Activated CD8-positive, alpha-beta T cell treated with anti-CD3 and anti-CD28 coated beads, Interleukin-2, amount 10 ng/mL, durations not matched to agents 7 days and 5 days (primary cell): ENCODE measurements at regions not wholly inside any gene's neighbourhood (a gene's known extent, or its start where the extent isn't known, plus 50 kb on each side); places are given as distances from the start of the nearest gene placed in this dataset.

Experiments used
- ATAC-seq: fragments of 150-1000 bp; cut with Tn5 transposase; one replicate; pipeline ENCODE4 v1.10.0; 2021; ENCODE audit warnings: moderate library complexity
- CTCF ChIA-PET: fragments of 350-600 bp; sonication (Branson Sonifier 250); formaldehyde crosslinking; loops from one replicate; lab custom pipeline; 2021; ENCODE audit warnings: antibody characterized with exemption; lab: Charles Lee
- POLR2A ChIA-PET: fragments of 350-600 bp; sonication (Branson Sonifier 250); formaldehyde crosslinking; loops from one replicate; lab custom pipeline; 2021; ENCODE audit warnings: antibody characterized with exemption; lab: Charles Lee
- DNase-seq: peaks from one replicate; pipeline ENCODE4 v3.0.0-alpha.2; 2020
- H3K27ac Mint-ChIP-seq: one replicate; pipeline ENCODE4 v1.8.0; 2021; ENCODE audit warnings: mild to moderate bottlenecking, mixed read lengths
- H3K27me3 Mint-ChIP-seq: one replicate; pipeline ENCODE4 v1.8.0; 2021; ENCODE audit warnings: low read depth, mixed read lengths
- H3K36me3 Mint-ChIP-seq: one replicate; pipeline ENCODE4 v1.8.0; 2021; ENCODE audit warnings: low read depth, mixed read lengths
- H3K4me1 Mint-ChIP-seq: one replicate; pipeline ENCODE4 v1.8.0; 2021; ENCODE audit warnings: low read depth, mixed read lengths
- H3K4me3 Mint-ChIP-seq: one replicate; pipeline ENCODE4 v1.8.0; 2021; ENCODE audit warnings: mild to moderate bottlenecking, mixed read lengths
- H3K9me3 Mint-ChIP-seq: one replicate; pipeline ENCODE4 v1.8.0; 2022; ENCODE audit warnings: mixed read lengths; ENCODE audit not compliant: insufficient read depth

DNA sequence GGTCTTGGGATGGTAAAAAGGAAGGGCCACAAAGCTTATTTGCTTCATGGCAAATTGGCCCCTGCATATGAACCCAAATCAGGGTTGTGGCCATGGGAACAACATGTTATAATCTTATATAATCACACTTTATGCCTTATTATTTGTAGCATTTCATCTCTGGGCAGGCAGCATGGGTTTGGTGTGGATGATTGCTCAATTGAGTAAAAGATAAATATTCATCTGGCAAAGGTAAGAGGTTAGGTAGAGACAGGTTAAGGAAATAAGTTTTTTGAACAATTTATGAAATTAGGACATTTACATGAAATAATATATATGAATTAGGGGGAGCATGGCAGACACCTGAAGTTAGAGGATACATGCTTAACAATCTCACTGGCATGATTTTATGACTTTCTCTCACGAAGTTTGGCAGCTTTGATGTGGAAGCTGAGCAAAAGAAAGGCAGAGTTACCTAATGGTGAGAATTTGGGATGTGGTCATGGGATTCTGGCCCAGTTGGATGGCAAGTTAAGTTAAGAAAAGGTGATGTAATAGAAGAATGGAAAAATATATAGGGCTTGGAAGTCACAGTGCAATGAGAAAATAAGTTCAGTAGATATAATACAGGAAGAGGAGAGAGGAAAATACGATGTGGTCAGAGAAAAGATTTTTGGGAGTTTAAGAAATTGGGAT, 88.1 kb upstream of the FAM3C start:
- no peak overlapping the region for H3K27ac Mint-ChIP-seq
- H3K9me3 Mint-ChIP-seq, result no peaks in the 10 kb centered on the region
- H3K27me3 Mint-ChIP-seq, result no peaks in the 10 kb centered on the region
- H3K4me1 Mint-ChIP-seq, result peaks cover 2% of the 10 kb centered on the region
- DNase-seq, result no peak
- no peak overlapping the region for H3K4me3 Mint-ChIP-seq
- no peaks in the 10 kb centered on the region for H3K36me3 Mint-ChIP-seq
- ChIA-PET CTCF (no interaction called here), POLR2A (no interaction called here)
- no peak for ATAC-seq

DNA sequence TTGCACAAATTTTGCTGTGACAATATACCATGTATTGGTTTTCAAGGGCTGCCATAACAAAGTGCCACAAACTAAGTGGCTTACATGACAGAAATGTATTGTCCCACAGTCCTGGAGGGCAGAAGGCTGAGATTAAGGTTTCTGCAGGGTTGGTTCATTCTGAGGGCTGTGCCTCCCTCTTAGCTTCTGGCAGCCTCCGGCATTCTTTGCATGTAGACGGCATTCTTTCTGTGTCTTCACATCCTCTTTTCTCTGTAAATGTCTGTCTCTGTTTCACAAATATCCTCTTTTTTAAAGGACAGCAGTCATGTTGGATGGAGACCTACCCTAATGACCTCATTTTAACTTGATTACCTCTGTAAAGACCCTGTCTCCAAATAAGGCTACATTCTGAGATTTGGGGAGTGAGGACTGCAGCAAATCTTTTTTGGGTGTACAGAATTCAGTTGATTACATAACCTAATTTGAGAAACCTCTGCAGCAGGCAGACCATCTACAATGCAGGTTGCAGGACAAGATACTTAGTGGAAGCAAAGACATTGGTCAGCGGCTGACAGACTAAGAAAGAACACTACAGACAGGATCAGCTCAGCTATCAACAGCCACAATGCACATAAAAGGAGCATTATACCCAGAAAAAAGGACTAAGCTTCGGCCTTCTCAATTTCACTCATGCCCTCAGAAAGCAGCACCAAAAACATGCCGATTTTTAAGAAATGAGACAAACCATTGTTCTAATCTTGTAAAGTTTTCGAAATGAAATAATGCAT, 84.6 kb upstream of the FAM3C start:
- ChIA-PET POLR2A (no interaction called here), CTCF (no interaction called here)
- H3K9me3 Mint-ChIP-seq, result no peaks in the 10 kb centered on the region
- H3K4me1 Mint-ChIP-seq, result peaks cover 2% of the 10 kb centered on the region
- ATAC-seq (no peak), DNase-seq (no peak)
- no peak overlapping the region for H3K4me3 Mint-ChIP-seq
- H3K27ac Mint-ChIP-seq, result no peak overlapping the region
- no peaks in the 10 kb centered on the region for H3K27me3 Mint-ChIP-seq
- no peaks in the 10 kb centered on the region for H3K36me3 Mint-ChIP-seq

DNA sequence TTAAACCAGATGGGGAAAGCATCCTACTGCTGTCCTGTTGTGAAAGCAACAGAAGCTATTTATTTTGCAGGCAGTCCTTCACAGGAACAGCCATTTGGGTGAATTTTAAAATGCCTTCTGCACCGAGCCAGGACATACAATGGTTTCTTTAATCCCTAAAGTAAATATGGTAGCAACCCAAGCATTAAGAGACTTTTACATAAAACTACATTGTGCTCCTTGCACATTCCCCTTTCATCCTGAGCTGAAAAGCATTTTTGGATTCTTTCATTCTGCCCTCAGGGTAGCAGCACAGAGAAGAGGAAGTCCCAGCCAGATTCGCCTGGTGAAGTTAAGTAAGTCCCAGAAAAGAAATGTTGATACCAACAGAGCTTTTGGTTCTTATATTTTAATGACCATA, 84.0 kb upstream of the FAM3C start:
- CTCF ChIA-PET, result no interaction called here
- ATAC-seq (no peak), DNase-seq (no peak)
- Mint-ChIP-seq H3K27me3 (no peaks in the 10 kb centered on the region), H3K27ac (no peak overlapping the region), H3K36me3 (no peaks in the 10 kb centered on the region), H3K9me3 (no peaks in the 10 kb centered on the region), H3K4me1 (peaks cover 2% of the 10 kb centered on the region), H3K4me3 (no peak overlapping the region)
- POLR2A ChIA-PET, result no interaction called here

DNA sequence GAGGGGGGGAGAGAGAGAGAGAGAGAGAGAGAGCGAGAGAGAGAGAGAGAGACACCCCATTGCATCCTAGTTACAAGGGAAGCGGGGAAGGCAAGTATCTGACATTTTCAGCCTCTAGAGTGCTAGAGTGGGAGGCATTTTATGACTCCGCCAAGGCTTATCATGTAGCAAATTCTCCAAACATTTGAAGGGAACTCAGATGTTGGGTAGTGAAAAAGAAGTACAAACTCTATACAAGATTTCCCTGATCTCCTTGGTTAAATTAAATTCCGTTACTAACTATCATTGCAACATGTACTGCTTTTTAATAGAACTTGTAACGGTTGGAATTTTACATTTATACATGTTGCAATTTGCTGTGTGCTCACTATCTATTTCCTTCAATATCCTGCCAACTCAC, 83.4 kb upstream of the FAM3C start:
- DNase-seq (no peak), ATAC-seq (no peak)
- no peak overlapping the region for H3K27ac Mint-ChIP-seq
- H3K27me3 Mint-ChIP-seq, result no peaks in the 10 kb centered on the region
- H3K4me3 Mint-ChIP-seq, result no peak overlapping the region
- no peaks in the 10 kb centered on the region for H3K9me3 Mint-ChIP-seq
- H3K36me3 Mint-ChIP-seq, result no peaks in the 10 kb centered on the region
- CTCF ChIA-PET, result no interaction called here
- POLR2A ChIA-PET, result no interaction called here
- H3K4me1 Mint-ChIP-seq, result peaks cover 2% of the 10 kb centered on the region

DNA sequence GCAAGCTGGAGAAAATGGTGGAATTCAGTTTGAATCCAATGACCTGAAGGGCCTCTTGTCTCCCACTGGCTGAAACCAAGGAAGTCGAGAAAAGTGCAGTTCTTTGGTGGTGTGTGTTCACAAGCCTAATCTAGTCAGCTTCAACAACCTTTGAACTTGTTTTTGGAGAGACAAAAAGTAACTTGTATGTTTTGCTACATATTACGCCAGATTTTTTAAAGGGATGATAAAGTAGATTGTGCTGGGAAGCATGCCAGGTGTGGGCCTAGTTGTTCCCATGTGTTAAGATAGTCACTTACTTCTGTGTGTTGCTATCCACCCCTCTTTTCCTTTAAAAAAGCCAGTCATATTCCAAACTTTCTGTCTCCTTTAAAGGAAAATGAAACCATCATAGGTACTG, 79.7 kb upstream of the FAM3C start:
- H3K4me3 Mint-ChIP-seq, result no peak overlapping the region
- no peaks in the 10 kb centered on the region for H3K36me3 Mint-ChIP-seq
- no peaks in the 10 kb centered on the region for H3K9me3 Mint-ChIP-seq
- CTCF ChIA-PET, result interaction anchor here (0.9 kb wide), 1 partner anchor 79 kb away, joined by 3 read pairs; no protein-coding TSS in a partner anchor
- peaks cover 2% of the 10 kb centered on the region for H3K27me3 Mint-ChIP-seq
- POLR2A ChIA-PET, result interaction anchor here (0.8 kb wide), 1 partner anchor 38 kb away, joined by 3 read pairs; no protein-coding TSS in a partner anchor
- no peaks in the 10 kb centered on the region for H3K4me1 Mint-ChIP-seq
- DNase-seq (no peak), ATAC-seq (no peak)
- H3K27ac Mint-ChIP-seq, result no peak overlapping the region

DNA sequence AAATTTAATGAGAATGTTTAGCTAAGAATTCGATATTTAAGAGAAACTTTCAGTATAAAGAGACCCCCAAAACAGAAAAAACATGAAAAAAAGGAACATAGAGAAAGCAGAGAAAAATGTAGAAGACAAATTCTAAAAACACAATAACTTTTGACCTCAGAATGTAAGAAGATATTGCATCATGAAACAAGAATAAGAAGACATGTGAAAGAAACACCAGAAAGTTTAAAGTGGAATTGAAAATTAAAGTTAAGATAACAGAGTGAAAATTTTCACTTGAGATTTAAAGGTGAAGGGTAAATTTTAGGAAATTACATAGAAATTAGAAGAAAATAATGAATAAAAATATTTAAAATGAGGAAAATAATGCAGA, 78.2 kb upstream of the FAM3C start:
- Mint-ChIP-seq H3K9me3 (no peaks in the 10 kb centered on the region), H3K27ac (no peak overlapping the region), H3K4me1 (no peaks in the 10 kb centered on the region), H3K4me3 (no peak overlapping the region), H3K36me3 (no peaks in the 10 kb centered on the region), H3K27me3 (peaks cover 2% of the 10 kb centered on the region)
- POLR2A ChIA-PET, result no interaction called here
- DNase-seq, result no peak
- CTCF ChIA-PET, result interaction anchor here (0.7 to 1.4 kb wide), 2 partner anchors 15 to 34 kb away, joined by 3 to 4 read pairs; no protein-coding TSS in a partner anchor
- no peak for ATAC-seq

DNA sequence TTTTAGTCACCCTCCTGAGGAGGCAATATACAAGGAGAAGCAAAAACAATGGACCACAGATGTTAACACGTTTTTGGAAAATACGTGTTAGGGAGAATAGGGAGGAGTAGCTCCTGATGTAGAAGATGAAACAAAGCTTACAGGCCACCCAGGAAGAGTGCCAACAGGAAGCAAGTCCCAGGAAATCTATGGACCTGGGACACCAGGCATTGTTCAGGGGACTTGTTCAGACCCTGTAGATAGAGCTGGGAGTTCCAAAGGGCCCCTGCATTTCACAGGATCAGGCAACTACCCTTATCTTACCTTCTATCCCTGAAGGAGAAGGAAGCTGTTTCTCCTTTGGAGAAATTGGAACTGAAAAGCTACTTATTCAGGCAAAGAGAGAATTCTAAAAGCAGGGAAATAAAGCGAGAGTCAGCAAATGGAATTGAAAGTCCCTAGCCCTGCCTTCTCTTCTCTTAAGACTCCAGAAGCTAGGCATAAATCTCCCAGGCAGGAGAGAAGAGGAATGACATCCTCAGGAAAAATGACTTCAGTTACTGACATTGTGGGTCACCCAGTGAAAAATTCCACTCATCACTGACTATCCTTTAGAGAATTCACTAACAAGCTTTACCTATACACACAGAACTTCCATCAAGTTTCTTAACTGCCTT, 77.7 kb upstream of the FAM3C start:
- DNase-seq (no peak), ATAC-seq (no peak)
- Mint-ChIP-seq H3K27me3 (peaks cover 2% of the 10 kb centered on the region), H3K4me3 (no peak overlapping the region), H3K9me3 (no peaks in the 10 kb centered on the region), H3K36me3 (no peaks in the 10 kb centered on the region), H3K27ac (no peak overlapping the region), H3K4me1 (no peaks in the 10 kb centered on the region)
- ChIA-PET POLR2A (no interaction called here), CTCF (interaction anchor here (0.7 to 1.4 kb wide), 2 partner anchors 16 to 35 kb away, joined by 3 to 4 read pairs; no protein-coding TSS in a partner anchor)

DNA sequence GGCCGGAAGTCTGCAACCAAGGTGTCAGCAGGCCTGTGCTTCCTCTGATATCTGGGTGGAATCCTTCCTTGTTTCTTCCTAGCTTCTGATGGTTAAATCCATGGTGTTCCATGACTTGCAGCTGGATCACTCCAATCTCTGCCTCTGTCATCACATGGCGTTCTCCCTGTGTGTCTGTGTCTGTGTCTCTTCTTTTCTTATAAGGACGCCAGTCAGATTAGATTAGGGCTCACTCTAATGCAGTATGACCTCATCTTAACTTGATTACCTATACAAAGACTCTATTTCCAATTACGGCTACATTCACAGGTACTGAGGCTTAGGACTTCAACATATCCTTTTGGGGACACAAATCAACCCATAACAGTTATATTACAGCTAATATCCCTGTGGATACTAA, 70.3 kb upstream of the FAM3C start:
- ChIA-PET POLR2A (no interaction called here), CTCF (no interaction called here)
- Mint-ChIP-seq H3K4me3 (no peak overlapping the region), H3K9me3 (no peaks in the 10 kb centered on the region), H3K36me3 (no peaks in the 10 kb centered on the region), H3K4me1 (no peaks in the 10 kb centered on the region), H3K27me3 (no peaks in the 10 kb centered on the region), H3K27ac (no peak overlapping the region)
- DNase-seq (no peak), ATAC-seq (no peak)

DNA sequence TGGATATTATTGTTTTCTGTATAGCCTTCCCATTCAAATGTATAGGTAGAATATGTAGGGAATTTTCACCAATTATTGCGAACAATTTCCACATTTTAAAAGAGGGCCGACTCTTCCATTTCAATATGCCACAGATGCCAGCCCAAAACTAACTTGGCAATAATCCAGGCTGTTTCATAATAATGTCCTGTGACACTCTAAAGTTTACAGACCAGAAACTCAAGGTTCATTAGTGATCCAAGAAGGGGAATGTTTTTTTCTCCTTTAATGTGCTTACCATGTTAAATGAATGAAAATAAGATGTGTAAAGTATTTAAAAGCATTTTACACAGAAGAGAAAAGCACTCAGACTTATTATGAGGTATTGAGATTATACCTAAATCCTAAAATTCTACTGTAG, 63.0 kb upstream of the FAM3C start:
- Mint-ChIP-seq H3K36me3 (no peaks in the 10 kb centered on the region), H3K4me3 (no peak overlapping the region), H3K9me3 (no peaks in the 10 kb centered on the region), H3K4me1 (no peaks in the 10 kb centered on the region), H3K27me3 (peaks cover 4% of the 10 kb centered on the region), H3K27ac (no peak overlapping the region)
- POLR2A ChIA-PET, result no interaction called here
- CTCF ChIA-PET, result no interaction called here
- no peak for ATAC-seq
- DNase-seq, result no peak

DNA sequence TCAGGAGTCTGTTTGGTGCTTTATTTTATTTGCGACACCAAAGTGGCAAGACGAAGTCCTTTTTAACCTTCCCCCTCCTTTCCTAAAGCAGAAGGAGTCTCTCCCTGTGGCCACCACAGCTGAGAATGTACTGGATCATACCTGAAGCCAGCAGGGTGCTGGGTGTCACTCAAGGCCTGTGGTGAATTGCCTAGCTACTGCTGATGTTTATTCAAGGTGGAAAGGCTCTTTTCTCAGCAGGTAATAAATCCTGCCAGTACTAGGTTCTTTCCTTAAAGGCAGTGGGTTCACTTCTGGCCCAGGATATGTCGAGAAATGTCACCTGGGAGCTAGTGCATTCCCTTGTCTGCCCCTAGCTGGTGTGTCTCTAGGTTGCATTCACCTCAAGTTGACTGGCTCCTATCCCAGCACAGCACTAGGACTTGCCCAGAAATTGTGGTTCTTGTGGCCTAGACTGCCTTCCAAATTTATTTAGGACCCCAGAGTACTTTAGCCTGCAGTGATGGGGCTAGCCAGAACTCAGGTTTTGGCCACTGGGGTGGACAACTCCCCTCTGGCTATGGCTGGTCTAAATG, 60.8 kb upstream of the FAM3C start:
- ChIA-PET POLR2A (no interaction called here), CTCF (no interaction called here)
- Mint-ChIP-seq H3K4me1 (no peaks in the 10 kb centered on the region), H3K27ac (no peak overlapping the region), H3K36me3 (no peaks in the 10 kb centered on the region), H3K4me3 (no peak overlapping the region), H3K9me3 (no peaks in the 10 kb centered on the region), H3K27me3 (peaks cover 4% of the 10 kb centered on the region)
- ATAC-seq (no peak), DNase-seq (no peak)

DNA sequence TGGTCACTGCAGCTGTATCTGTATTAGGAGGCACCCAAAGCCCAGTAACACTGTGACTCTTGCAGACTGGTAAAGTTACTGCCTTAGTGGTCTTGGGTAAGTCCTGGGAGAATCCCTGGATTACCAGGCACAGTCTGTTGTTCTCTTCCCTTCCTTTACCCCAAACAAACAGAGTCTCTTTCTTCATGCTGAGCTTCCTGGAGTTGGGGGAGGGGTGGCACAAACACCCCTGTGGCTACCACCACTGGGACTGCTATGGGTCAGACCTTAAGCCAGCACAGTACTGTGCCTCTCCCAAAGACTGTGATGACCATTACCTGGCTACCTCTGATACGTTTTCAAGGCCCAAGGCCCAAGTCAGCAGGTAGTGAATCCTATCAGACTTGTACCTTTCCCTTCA, 59.9 kb upstream of the FAM3C start:
- ChIA-PET POLR2A (no interaction called here), CTCF (no interaction called here)
- H3K9me3 Mint-ChIP-seq, result no peaks in the 10 kb centered on the region
- no peaks in the 10 kb centered on the region for H3K36me3 Mint-ChIP-seq
- no peaks in the 10 kb centered on the region for H3K4me1 Mint-ChIP-seq
- H3K27me3 Mint-ChIP-seq, result peaks cover 4% of the 10 kb centered on the region
- no peak overlapping the region for H3K4me3 Mint-ChIP-seq
- DNase-seq, result no peak
- no peak overlapping the region for H3K27ac Mint-ChIP-seq
- no peak for ATAC-seq

DNA sequence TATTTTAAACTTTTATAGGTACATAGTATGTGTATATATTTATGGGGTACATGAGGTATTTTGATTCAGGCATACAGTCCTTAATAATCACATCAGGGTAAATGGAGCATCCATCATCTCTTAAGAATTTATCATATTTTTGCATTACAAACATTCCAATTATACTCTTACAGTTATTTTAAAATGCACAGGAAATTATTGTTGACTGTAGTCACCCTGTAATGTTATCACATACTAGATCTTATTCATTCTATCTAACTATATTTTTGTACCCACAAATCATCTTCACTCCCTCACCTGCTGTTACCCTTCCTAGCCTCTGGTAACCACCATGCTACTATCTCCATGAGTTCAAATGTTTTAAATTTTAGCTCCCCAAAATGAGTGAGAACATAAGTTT, 56.3 kb upstream of the FAM3C start:
- POLR2A ChIA-PET, result no interaction called here
- no peak for ATAC-seq
- no peak for DNase-seq
- Mint-ChIP-seq H3K9me3 (no peaks in the 10 kb centered on the region), H3K4me1 (no peaks in the 10 kb centered on the region), H3K36me3 (no peaks in the 10 kb centered on the region), H3K4me3 (no peak overlapping the region), H3K27me3 (no peaks in the 10 kb centered on the region), H3K27ac (no peak overlapping the region)
- CTCF ChIA-PET, result no interaction called here
